ENCODE measurements at regions not wholly inside any gene's neighbourhood (a gene's known extent, or its start where the extent isn't known, plus 50 kb on each side); places are given as distances from the start of the nearest gene placed in this dataset.
A peak's percentile ranks its signal among the peaks of the same experiment; 100 is the strongest.
"Not testable (repeated sequence)": the region's sequence is repeated elsewhere in the genome, so short reads cannot be mapped to it uniquely, and the experiment has no call there.

- no peak for DNase-seq
These were observed 81.3 kb upstream of the BHLHE40 start for GRCh38 chr3:4897765-4898453.

GRCh38 chr3:4898454-4899313 lies 80.6 kb upstream of the BHLHE40 start:
- DNase-seq, result no peak

- no peak for DNase-seq
These were observed 79.5 kb upstream of the BHLHE40 start for GRCh38 chr3:4899710-4900109.

GRCh38 chr3:4900298-4900697 lies 78.9 kb upstream of the BHLHE40 start:
- no peak for DNase-seq

GRCh38 chr3:4904811-4905695 lies 74.2 kb upstream of the BHLHE40 start:
- DNase-seq, result no peak

GRCh38 chr3:4906107-4906621 lies 73.1 kb upstream of the BHLHE40 start:
- DNase-seq, result peak; percentile 27

GRCh38 chr3:4907050-4907449 lies 72.2 kb upstream of the BHLHE40 start:
- DNase-seq, result no peak

GRCh38 chr3:4907643-4908432 lies 71.4 kb upstream of the BHLHE40 start:
- DNase-seq, result peak; percentile 29

GRCh38 chr3:4908433-4909156 lies 70.6 kb upstream of the BHLHE40 start:
- DNase-seq, result no peak

GRCh38 chr3:4914464-4914863 lies 64.8 kb upstream of the BHLHE40 start:
- no peak for DNase-seq

GRCh38 chr3:4921589-4921988 lies 57.6 kb upstream of the BHLHE40 start:
- DNase-seq, result not testable (repeated sequence)

GRCh38 chr3:4926892-4927291 lies 52.3 kb upstream of the BHLHE40 start:
- DNase-seq, result no peak

GRCh38 chr3:4928277-4928789 lies 50.9 kb upstream of the BHLHE40 start:
- DNase-seq, result no peak
